Activated CD4-positive, alpha-beta T cell treated with anti-CD3 and anti-CD28 coated beads for 24 hours (primary cell): ENCODE measurements at regions not wholly inside any gene's neighbourhood (a gene's known extent, or its start where the extent isn't known, plus 50 kb on each side); places are given as distances from the start of the nearest gene placed in this dataset.

Experiments used
- DNase-seq, 2 donors: peaks; one replicate each; pipeline ENCODE4 v3.0.0-alpha.2; 2020; ENCODE audit warnings: low read depth in 2 of 2

DNA sequence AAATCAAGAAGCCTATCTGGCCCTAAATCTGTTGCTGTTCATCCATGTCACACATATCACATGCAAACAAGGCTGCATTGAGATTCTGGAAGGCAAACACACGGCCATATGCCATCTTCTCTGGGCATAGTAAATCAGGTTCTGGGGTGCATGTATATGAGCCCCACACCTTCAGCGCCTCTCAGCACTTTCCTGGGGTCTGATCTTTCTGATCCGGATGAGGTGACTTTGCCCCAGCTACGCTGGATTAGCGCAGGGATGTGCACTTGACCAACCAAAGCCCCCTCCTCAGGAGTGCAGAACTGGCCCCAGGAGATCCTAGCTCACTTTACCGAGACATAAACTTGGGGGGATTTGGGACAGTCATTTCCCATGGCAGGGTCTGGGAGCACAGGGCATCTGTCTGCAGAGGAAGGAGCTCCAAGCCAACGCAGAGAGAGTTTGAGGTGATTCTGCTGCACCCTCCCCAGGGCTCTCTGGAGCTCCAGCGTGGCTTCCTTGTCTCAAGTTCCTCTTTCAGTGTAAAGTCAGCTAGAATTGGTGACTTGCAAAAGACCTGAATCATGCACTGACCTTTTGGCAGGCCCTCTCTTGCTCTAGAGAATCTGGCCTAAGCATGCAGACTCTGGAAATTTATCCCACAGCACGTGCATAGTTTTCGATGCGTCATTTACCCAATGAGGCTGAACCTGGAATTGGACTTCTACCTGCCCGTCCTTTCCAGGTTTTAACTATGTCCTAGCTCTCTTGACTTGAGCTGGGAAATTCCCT, 63.5 kb upstream of the KLF13 start:
- no peak for DNase-seq

DNA sequence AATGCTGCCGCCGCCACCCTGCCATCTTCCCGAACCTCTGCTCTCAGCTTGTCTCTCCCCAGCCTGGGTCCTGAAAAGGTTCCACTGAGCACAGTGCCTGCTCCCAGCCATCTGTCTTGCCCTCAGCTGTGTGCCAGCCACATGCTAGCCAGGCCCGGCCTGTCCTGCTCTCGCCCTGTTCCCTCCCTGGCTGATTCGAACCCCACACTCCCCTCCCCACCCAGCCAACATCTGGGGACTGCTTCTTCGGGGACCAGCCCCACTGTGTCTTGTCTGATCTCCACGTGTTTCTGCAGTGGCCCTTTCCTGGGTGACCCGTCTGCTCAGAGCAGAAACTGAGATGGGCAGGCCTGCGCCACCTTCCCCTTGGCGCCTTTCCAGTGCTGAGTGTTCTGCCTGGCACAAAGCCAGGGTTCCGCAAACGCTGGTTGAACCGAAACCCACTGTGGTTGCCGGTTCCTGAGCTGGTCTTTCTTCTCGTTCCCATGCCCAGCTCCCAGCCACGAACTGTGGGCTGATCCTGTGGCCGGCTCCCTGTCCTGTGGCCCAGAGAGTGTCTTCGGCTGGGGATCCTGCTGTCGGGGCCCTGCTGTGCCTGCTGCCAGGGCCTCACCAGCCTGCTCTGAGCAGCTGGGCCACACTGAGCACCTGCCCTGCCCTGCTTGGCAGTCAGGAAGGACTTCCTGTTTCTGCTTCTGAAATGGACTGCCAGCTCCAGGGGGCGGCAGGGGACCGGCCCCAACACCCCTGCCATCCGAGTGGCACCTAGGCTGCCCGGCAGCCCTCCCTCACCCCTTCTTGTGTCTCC, 62.7 kb upstream of the KLF13 start:
- peak; percentile 52 to 61 for DNase-seq

DNA sequence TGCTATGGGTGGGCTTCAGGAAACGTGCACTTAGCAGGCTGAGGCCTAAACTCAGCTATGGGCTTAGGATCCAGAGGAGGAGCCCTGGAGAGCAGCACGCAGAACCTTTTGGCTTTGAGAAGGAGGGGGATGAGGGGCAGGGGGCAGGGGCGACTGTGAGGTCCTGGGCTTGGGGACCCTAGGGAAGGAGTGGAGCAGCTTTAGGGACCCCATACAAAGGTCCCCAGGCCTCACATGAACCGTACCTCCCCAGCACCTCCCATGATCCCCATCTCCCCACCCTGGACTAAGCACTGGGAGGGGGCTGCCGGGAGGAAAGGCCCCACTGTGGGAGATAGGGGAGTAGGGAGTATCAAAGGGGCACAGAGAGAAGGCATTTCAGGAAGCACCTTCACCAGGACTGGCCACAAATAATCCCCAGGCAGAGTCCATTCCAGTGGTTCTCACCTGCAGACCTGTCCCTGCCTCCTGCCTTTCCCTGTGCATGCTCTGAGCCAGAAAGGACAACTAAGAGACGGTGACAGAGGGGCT, 62.0 kb upstream of the KLF13 start:
- no peak for DNase-seq

DNA sequence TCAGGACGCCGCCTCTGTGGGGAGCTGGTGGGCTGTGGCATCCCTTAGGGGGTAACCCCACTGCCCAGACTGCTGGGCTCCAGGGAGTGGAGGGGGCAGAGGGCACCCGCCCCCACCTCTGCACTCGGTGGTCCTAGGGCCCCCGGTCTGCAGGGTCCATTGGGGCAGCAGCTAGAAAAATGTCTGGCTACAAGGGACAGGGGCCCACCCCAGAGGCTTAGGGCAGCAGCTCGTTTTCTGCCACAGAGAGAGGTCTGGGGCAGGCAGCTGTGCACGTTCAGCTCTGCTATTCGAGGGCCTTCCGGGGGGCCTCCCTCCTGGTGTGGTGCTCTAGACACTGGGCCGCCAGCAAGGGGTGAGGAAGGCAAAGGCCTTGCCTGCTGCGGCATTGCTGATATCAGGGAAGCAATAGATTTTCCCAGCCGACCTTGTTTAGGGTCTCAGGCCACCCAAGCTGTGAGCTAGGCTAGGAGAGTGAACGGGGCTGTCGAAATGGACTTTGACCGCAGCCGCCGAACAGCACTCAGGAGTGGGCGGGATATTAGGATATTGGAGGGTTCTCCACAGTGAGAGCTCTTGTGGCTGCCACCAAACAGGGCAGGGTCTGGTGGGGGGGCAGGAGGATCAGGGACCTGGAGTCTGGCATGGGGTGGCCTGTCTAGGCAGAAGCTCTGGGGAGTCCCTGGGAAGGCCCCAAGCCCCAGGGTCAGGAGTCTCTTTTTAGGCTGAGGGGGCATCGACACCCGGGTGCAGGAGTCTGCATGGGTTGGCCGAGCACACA, 61.4 kb upstream of the KLF13 start:
- DNase-seq = no peak

DNA sequence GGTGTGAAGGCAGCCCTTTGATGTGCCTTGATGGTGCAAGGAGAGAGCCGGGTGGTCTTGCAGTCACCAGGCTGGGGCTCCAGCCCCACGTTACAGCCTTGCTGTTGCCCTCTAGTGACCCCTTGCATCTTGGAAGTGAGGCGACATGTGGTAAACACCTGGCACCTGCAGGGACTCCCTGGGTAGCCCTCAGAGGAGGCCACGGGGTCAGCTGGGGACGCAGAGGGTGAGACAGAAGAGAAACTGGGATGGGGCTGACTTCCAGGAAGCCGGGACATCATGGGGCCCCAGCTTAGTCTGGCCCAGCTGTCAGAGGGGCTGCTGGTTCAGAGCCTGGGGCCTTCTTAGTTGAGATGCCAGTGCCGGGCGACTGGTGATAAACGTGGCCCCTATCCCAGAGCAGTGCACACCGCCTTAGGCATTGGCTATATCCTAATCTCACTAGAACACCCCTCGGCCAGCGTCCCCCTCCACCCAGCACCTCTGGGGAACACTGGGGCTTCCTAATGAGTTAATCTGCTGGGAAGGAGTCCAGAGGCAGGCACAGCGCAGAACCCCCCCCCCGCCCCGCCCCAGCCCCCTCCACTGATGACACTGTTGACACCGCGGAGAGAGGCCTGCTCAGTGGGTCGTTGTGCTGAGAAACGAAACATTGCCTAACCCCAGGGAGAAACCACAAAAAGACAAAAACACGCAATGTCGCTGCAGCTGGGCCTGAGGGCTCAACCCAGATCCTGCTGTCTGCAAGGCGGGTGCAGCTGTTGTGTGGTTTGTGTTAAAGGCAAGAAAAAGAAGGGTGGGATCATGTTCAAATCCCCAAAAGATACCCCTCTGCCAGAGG, 60.5 kb upstream of the KLF13 start:
- peak; percentile 25 to 36 for DNase-seq

DNA sequence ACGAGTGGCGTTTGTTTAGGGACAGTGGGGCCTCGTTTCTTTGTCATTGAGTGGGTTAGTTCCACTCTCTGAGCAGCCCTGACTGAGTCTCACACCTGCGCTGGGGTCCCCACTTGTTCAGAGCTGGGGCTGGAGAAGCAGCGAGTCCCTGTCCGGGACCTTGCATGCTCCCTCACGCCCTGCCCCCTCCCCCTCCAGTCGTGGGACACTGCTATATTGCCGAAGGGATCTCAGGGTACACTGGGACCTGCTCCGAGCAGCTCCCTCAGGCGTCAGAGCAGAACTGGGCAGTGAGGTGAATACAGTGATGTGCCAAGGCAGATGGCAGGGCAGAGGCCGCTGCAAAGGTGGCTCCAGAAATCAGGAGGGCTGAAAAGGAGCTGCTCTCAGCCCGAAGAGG, 59.9 kb upstream of the KLF13 start:
- DNase-seq = no peak

DNA sequence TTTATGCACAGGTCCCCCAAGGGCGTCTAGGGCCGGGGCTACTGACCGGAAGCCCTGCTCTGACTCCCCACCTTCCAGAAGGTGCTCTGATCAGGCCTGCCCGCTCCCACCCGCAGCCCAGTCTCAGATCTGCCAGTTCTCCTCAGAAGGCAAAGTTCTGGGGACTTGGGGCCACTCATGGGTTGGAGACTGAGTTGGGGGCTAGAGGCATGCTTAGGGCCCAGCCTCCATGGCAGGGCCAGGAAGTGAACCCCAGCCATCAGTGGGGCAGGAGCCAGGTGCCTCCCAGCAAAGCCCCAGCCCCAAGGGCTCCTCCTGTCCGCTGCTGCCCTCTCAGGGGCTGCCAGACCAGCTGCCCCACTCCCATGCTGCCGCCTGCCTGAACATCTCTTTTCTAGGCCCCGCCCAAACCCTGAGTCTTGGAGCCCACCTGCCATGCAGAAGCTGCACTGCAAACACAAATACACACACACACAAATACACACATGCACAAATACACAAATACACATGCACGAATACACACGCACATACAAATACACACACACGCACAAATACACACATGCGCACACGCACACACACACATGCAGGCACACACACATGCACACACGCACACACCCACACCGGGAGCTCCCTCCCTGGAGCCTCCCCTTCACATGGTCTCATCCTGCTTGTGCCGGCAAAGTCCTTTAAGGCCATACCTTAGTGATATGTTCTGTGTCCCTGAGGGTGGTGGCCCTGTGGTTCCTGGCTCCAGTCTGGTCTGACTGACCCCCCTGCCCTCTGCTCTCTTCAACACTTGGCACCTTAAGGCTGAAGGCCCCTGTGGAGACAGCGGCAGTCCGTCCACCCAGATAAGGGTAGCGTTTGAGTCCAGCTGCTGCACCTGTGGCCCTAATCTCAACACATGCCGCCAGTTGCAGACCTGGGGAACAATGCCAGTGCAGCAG, 59.2 kb upstream of the KLF13 start:
- no peak for DNase-seq

DNA sequence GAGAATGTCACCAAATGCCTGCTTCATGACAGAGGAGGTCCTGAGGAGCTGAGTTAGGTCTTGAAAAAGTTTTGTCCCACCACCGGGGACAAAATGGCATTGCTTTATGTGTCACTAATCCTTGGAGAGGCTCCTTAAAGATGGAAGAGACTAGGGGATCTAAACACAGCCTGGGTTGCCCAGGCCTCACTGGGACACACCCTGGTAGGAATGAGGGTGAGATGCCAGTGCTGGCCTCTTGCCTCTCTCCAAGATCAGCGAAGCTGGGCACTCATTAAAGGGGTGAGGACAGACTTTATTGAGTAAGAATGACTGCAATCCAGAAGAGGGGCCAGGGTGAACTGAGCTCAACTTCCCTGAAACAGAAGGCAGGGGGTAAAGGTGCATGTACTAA, 58.5 kb upstream of the KLF13 start:
- no peak for DNase-seq

DNA sequence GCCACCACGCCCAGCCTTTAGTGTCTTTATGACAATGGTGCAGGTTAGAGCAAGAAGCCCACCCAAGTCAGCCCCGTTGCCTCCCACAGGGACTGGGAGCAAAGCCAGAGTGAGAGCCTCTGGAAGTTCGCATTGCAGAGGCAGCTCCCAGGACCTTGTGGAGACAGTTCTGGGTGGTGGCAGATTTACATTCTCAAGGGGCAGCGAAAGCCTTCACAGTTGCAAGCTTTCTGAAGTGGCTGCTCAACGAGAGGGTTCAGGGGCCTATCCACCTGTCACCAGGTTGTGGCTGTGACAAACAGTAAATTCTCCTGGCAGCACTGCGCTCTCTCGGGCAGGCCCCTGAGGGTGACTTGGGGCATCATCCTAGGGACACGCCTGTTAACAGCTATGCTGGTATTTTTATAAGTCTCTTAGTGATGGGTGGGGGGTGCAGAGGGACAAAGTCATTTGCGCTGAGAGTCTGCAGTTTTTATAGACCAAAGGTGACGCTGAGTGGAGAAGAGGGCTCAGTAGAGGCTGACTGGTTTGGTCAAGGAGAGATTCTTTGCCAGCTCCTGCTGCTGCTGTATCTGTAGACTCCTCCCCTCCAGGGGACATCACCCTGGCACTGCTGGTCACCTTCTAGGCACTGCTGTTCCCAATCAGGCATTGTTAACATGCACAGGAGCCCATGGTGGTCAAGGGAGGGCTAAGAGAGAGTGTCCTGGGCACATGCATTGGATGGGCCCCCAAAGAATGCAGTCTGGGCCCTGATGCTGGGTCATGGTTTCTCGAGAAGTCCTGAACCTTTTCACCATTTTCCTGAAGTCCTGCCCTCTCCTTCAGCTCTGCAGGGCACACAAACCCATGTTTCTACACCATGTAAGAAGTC, 57.5 kb upstream of the KLF13 start:
- no peak for DNase-seq

DNA sequence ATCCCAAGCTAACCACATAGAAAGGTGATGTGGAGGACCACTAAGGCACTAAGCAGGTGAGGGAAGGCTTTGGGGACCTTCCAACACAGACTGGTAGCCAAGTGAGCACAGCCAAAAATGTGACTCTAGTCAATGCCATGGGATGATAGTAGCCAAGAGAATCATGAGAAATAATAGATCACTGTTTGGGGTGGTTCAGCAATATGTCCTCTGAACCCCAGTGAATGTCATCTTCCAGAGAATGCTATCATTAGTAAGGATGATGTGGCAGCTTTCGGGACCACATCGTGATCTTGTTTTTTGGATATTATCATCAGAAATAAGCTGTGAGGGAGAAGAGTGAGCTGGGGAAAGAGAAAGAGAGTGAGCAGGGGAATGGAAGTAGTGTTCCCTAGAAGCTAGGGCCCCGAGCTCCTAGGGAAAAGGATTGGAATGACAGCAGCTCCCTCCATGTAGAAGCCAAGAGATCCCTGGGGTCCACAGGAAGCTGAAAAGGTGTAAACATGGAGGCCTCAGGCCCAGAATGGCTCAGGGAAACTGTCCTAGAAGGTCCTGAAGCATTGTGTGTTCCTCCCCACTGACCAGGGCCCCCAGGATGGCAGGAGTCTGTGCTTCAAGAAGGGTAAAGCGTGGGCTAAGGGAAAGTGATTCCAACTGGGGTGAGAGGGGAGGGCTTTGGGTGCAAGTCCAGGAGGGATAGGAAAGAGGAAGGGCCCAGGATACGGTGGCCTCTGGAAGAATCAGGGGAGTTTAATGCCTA, 56.6 kb upstream of the KLF13 start:
- no peak for DNase-seq

DNA sequence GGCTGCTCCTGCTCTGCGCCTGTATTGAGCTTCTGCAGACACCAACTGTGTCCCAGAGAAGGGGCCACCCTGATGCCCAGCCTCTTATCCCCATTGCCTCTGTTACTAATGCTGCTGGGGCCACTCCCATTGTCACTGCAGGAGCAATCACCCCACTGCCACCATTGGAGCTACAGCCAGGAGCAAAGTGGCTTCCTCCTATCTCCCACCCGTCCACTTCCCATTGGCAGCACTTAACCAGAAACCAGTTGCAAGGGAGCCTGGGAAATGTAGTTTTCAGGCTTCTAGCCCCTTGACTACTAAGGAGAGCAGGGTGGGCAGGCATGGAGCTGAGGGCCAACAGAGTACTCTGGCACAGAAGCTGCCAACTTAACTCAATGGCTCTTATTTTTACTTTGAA, 55.9 kb upstream of the KLF13 start:
- no peak for DNase-seq

DNA sequence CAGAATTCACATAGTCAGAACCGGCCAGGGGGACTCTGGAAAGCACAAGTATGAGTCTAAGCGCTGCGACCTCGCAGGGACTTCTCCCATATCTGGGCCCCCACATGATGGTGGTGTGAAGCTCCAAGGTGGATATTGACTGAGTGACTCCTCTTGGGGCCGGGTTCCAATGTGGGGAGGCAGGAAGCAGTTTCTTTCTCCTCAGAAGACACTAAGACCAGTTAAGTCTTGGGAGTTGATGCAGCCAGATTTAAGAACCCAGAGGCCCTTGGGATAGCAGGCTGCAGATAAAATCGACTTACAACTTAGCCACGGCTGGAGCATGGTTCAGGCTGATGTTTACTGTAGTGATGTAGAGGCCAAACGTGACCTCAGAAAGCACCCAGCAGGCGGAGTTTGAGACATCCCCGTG, 55.4 kb upstream of the KLF13 start:
- no peak for DNase-seq

DNA sequence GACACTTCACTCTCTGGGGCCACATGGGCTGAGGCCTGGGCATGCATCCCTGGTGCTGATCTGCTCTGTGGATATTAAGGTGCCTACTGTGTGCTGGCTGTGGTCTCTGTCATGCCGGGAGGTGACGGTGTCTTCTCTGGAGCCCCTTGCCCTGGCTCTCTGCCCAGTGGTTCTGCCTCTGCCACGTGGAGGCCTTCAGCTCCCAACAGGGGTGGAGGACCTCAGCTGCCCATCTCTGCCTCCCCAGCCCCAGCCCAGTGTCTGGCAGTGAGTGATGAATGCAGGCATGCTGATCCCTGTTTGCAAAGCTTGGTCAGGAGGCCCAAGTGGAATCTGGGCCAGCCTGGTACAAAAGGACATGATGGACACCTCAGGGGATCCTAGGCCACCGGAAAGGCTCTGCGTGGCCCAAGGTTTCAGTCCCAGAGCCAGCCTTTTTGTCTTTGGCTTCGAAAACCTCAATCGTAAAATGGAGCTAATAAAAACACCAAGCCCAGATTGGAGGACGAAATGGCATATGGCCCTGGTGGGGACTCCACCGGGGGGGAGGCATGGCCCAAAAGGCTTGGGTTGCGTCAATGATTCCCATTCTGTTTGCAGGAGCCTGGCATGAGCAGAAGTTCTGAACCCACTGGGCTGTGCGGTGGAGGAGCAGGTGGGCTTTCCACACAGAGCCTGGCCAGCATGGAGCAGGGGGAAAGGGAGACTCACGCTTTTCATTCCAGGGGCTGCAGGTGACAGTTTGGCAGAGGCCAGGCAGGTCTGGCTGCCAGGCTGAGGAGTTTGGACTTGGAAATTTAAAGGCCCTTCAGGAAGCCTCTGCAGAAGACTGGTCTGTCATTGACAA, 54.7 kb upstream of the KLF13 start:
- DNase-seq = no peak

DNA sequence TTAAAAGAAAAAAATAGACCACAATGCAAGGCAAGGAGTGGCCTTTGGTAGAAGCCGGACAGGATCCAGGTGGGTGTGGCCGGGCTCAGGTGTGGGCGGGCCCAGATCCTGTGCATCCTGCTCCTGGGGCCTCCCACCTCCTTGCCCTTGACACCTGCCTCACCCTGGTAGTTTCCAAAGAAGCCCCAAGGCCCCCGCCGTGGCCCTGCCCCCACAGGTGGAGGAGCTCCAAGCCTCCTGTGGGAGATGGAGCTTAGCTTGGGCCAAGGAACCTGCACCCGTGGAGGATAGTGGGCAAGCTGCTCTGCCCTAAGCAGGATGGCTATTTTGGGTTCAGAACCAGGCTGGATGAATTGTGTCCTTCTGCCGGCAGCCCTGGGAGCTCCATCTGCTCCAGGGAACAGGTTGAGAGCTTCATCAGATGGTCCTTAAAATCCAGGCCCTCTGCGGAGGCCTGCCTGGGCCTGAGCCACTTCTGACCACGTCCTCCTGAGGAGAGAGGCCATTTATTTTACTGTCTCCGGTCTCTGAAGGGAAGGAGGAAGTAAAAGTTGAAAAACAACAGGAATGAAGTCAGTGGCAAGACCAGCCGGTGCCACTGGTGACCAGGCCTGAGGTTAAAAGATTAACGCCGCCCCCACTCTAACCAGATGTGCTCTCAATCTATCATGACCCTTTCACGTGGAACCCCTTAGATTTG, 53.9 kb upstream of the KLF13 start:
- DNase-seq = no peak

DNA sequence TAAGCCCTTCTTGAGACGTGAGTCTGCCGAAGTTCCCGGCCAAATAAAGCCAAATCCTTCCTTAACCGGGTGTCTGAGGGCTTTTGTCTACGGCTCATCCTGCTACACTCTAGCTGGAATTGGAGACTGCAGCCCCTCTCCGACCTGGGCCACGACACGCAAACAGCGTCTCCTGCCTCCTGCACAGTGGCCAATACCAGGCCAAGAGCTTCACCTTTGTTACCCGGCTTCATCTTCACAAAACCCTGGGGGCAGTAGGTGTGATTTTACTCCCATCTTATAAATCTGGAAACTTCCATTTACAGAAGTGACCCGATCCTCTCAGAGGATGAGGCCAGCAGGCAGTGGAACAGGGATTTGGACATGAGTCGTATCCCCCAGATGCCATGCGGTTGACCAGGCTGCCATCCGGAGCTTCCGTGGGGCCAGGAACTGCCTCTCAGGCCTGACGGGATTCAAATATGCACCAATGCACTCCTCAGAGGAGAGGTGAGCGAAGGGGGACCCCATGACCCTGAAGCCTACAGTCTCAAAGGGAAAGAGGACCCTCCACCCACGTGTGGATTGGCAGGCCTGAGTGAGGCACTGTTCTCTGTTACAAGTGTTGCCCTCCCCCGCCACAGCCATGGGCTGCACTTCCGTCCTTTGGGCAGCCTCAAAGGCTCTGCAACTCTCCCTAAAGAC, 53.2 kb upstream of the KLF13 start:
- no peak for DNase-seq
